Stromal cell of bone marrow (primary cell): ENCODE measurements at regions not wholly inside any gene's neighbourhood (a gene's known extent, or its start where the extent isn't known, plus 50 kb on each side); places are given as distances from the start of the nearest gene placed in this dataset.
"Not testable (repeated sequence)": the region's sequence is repeated elsewhere in the genome, so short reads cannot be mapped to it uniquely, and the experiment has no call there.

Experiments used
- DNase-seq: peaks from one replicate; pipeline ENCODE4 v3.0.0-alpha.2; 2012; ENCODE audit warnings: low read depth

DNA sequence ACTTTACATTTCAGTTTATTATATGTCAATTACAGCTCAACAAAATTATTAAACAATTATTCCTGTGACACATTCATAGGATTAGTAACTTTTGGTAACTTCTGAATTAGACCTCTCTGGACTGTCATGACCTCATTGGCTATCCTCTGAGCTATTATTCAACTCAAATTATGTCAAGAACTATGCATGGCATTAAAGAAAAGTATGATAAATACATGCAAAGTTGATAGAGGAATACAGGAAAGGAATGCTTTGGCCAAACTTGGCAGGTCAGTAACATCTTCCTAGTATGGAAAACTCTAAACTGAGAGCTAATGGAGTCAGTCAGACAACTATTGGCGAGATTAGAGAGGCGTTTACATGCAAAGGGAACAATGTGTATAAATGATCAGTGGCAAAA, 158.4 kb downstream of the DUSP10 start:
- DNase-seq: no peak

DNA sequence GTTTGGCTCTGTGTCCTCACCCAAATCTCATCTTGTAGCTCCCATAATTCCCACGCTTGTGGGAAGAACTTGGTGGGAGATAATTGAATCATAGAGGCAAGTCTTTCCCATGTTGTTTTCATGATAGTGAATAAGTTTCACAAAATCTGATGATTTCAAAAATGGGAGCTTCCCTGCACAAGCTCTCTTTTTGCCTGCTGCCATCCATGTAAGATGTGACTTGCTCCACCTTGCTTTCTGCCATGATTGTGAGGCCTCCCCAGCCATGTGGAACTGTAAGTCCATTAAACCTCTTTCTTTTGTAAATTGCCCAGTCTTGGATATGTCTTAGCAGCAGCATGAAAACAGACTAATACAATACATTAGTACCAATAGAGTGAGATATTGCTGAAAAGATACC, 154.9 kb downstream of the DUSP10 start:
- DNase-seq: not testable (repeated sequence)

DNA sequence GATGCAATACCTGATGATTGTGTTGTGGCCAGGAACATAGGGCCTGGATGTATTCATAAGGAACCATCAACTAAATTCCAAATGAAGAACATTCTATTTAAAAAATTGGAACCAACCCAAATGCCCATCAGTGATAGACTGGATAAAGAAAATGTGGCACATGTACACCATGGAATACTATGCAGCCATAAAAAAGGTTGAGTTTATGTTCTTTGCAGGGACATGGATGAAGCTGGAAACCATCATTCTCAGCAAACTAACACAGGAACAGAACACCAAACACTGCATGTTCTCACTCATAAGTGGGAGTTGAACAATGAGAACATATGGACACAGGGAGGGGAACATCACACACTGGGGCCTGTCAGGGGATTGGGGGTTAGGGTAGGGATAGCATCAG, 150.6 kb downstream of the DUSP10 start:
- DNase-seq: not testable (repeated sequence)

DNA sequence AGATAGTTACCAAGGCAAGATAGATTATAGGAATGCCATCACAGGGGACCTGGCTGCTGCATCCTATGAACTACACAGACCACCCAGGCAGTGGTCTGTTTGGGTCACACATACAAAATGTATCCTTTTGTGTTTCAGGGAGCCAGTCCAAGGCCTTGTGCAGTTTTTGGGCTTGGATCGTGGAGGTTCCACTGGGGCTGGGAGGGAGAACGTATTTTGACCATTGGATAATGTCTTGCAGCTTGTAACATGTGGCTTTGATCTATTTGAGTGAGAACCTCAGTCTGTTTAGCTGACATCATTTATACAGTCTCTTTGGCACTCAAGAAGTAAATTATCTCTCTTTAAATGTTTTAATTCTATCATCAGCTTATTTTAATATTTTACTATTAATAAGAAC, 147.3 kb downstream of the DUSP10 start:
- DNase-seq: no peak

DNA sequence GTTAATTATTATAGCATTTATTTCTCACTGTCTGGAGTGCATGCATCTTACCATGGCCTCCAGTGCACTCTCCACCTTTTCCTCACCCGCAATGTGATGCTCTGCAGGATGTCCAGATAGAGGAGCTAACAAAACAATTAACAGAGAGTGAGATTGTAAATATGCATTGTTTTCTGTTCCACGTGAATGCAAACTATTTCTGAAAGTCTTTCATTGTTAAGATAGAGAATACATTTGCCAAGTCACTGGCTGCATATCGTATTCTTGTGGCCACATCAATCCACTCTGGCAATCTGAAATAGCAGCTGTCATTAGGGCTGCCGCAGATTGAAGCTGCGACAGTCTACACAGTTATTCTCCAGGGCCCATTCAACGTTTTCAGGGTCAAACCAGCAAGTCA, 143.8 kb downstream of the DUSP10 start:
- no peak for DNase-seq

DNA sequence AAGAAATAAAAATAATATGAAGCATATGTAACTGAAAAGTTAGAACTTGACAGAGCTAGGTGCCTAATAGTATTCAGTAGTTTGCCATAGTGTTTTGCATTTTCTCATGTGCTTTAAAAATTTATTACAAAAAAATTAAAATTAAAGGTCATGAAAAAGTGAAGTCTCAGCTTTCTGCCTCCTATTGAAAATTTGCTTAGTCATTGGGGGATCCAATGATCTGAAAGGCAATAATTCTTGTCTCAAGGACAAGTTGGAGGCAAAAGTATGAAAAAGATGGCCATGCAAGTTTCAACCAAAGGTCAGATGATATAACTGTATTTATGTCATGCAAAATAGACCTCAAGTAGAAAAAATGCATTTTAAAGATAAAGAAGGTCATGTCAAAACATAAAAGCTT, 140.7 kb downstream of the DUSP10 start:
- no peak for DNase-seq

DNA sequence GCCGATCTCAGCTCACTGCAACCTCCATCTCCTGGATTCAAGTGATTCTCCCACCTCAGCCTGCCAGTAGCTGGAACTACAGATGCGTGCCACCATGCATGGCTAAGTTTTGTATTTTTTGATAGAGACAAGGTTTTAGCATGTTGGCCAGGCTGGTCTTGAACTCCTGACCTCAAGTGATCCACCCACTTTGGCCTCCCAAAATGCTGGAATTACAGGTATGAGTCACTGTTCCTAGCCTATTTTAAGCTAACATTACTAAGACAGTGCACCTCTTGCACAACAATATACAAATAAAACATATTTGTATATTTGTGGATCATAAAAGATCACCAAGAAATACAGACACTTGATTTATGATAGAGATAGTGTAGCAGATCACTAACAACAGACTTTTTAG, 139.1 kb downstream of the DUSP10 start:
- peak; percentile 21 for DNase-seq

DNA sequence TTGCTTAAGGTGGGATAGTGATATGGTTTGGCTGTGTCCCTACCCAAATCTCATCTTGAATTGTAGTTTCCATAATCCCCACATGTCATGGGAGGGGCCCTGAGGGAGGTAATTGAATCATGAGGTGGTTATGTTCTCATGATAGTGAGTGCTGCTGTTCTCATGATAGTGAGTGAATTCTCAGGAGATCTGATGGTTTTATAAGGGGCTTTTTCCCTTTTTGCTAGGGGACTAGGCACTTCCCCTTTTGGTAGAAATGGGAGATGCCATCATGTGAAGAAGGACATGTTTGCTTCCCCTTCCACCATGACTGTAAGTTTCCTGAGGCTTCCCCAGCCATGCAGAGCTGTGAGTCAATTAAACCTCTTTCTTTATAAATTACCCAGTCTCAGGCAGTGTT, 137.5 kb downstream of the DUSP10 start:
- DNase-seq: not testable (repeated sequence)

DNA sequence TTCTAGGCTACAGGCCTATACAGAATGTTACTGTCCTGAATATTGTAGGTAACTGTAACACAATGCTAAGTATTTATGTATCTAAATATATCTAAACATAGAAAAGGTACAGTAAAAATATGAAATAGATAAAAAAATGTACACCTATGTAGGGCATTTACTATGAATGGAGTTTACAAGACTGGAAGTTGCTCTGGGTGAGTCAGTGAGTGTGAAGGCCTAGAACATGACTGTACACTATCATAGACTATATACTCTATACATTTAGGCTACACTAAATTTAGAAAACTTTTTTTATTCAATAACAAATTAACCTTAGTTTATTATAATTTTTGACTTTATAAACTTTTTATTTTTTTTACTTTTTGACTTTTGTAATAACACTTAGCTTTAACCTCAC, 136.9 kb downstream of the DUSP10 start:
- no peak for DNase-seq

DNA sequence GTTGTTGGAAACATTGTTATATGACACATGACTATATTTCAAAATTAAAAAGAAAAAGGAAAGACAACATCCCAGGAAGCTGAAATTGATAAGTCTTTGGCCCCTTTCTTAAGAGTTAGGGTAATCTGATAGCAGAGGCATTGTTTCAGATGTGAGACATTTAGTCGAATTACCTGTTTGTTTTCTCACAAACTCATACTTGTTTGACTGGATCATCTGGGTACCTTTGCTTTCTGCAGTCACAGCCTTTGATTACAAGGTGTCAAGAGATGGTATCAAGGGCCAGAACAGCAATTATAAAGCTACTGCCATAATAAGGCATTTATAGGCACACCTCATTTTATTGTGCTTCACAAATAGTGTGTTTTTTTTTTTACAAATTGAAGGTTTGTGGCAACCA, 136.3 kb downstream of the DUSP10 start:
- DNase-seq: no peak

DNA sequence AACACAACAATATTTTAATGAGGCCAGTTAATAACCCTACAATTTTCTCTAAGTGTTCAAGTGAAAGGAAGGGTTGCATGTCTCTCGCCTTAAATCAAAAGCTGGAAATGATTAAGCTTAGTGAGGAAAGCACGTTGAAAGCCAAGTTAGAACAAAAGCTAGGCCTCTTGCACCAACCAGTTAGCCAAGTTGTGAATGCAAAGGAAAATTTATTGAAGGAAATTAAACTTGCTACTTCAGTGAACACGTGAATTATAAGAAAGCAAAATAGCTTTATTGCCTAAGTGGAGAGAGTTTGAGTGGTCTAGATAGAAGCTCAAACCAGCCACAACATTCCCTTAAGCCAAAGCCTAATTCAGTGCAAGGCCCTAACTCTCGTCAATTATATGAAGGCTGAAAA, 135.6 kb downstream of the DUSP10 start:
- DNase-seq: no peak

DNA sequence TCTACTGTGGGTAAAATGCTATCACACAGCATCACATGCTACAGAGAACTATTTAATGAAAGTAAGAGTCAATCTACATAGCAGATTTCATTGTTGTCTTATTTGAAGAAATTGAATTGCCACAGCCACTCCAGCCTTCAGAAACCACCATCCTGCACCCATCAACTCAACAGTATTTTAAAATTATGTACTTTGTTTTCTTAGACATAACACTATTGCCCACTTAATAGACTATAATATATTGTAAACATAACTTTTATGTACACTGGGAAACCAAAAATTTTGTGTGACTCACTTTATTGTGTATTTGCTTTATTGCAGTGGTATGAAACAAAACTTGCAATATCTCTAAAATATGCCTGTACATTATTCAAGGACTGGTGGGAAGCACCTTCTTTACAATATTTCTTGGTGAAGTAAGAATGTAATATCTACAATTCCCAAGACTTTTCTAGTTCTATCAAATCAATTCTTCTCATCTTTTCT, 133.0 kb downstream of the DUSP10 start:
- no peak for DNase-seq

DNA sequence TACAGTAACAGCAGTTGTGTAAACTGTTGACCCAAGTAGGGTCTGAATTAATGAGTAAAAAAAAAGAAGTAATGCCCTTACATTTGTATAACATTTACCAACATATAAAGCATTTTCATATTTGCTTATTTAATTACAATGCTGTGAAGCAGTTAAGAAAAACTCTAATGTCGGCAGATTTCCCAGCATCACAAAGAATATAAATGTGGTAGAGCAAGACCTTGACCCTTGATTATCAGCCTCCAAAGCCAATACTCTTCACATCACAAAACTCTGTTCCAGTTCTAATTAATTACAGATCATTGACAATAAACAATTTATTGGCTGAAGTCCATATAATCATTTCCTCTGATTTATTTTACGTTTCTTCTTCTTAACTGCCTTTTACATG, 130.2 kb downstream of the DUSP10 start:
- no peak for DNase-seq

DNA sequence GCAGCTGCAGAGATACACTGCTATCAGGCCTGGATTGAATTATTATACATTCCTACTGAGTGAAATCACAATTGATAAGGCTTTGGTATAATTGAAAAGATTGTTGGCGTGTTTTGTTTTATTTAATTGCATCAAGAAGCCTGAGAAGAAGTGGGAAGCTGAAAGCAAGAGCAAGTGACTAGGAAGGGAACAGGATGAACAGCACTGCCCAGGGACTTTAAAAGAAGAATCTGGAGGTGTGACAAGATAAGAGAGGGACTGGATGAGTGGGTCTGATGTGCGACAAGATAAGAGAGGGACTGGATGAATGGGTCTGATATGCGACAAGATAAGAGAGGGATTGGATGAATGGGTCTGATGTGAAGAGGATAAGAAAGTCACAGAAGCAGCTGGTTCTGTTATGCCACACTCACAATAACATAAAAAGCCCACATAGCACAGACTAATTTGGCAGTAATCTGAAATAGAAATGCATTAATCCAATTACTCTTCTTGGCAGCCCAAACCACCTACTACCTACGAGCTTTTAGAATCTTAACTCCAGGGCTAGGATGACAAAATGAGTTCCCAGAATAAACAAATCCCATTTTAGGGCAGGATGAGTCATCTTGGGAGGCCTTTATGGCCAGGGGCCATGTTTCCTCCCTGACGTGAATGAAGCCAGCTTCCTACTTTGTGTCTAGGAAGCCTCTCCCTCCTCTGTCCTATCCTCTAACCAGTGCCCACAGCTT, 129.7 kb downstream of the DUSP10 start:
- DNase-seq: peak; percentile 87

DNA sequence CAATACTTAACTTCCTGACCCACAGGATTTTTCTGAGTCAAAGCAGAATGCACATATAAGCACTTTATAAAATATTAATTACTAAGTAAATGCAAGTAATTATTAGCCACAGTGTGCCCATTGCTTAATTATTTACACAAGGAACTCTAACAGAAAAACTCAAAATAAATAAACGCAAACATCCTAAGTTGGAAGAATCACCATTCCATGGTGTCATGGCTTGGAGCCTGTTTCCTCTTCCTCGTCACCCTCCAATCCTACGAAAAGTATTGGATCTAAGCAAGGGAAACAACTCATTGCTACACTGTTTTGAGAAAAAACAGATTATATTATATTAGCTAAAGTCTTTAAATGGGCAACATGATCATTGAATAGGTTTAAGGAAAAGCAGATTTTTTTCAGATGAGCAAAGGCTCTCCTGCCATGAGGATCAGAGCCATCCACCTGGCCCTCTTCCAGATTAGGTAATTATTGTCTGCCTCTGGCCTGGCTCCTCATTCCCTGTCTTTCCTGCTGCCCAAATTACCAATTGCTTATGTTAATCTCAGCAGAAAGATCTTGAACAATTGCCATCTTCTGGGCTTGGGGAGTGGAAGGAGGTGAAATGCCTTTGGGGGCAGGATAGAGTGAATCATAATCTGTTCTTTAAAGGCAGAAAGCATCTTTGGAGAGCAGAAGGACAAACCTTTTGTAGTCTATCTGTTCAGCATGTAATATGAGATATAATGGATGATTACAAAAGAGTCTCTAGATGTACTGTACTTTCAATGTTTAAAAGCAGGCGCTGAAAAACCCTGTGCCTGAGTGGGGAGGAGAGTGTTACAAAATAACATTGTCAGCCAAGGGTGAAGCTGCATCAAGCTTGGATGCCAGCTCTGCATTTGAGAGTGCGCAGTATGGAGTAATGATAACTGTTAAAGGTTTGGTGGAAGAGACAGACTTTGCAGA, 121.2 kb downstream of the DUSP10 start:
- DNase-seq: no peak

DNA sequence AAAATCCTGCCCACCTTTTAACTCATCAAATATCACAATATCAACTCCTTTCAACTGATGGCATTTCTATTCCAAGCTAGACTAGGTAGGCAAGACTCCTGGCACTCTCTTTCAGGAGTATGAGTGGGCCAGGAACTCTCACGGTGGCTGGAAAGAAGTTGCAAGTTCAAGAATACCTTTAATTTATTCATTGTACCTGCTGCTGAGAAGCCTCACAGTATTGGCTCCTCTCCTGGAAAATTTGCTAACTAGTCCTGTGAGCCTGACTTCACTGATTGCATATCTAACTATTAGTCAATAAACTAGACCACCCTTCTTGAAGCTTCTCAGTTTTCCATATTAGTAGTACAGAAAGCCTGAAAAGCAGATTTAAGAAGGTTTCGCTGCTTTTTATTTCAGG, 120.2 kb downstream of the DUSP10 start:
- DNase-seq: no peak

DNA sequence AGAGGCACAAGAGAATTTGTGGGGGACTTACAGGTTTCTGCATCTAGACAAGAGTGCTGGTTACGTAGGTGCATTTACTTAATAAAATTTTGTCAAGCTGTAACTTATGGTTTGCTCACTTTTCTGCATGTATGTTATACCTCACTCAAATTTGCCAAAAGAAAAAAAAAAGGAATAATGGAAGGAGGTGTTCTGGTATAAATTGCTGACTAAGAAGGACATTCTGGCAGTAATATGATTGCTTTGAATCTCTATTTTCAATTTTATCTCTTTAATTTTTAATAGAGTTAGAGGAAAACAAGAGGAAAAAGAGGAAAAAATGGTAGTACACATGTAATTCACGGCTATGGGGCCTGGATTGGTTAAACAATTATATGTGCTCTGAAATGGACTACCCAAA, 119.5 kb downstream of the DUSP10 start:
- DNase-seq: no peak

DNA sequence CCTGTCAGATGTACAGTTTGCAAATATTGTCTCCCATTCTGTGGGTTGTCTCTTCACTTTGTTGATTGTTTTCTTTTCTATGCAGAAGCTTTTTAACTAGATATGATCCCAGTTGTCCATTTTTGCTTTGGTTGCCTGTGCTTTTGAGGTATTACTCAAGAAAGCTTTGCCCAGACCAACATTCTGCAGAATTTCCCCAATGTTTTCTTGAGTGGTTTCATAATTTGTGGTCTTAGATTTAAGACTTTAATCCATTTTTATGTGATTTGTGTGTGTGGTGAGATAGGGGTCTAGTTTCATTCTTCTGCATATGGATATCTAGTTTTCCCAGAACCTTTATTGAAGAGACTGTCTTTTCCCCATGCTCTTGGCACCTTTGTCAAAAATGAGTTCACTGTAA, 116.9 kb downstream of the DUSP10 start:
- DNase-seq: no peak

DNA sequence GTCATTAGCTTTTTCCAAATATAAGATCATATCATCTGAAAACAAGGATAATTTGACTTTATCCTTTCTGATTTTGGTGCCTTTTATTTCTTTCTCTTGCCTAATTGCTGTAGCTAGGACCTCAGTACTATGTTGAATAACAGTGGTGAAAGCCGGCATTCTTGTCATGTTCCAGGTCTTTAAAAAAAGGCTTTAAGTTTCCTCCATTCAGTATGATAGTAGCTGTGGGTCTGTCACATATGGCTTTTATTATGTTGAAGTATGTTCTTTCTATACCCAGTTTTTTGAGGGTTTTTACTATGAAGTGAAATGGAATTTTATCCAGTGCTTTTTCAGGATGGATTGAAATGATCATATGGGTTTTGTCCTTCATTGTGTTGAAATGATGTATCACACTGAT, 115.8 kb downstream of the DUSP10 start:
- no peak for DNase-seq

DNA sequence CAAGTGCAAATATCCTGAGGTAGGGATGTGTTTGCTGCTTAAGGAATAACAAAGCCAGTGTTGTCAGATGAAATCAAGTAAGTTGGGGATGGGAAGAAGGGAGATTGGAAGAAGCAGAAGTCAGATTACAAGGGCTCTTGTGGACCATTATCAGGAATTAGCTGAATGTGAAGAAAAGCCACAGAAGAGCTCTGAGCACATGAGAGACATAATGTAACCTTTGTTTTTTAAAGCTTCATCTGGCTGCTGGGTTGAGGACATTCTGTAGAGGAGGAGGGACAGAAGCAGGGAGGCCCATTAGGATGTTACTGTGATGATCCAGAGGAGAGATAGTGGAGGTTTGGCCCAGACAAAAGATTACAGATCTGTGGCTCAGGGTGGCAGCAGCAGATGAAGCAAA, 111.7 kb downstream of the DUSP10 start:
- DNase-seq: no peak

DNA sequence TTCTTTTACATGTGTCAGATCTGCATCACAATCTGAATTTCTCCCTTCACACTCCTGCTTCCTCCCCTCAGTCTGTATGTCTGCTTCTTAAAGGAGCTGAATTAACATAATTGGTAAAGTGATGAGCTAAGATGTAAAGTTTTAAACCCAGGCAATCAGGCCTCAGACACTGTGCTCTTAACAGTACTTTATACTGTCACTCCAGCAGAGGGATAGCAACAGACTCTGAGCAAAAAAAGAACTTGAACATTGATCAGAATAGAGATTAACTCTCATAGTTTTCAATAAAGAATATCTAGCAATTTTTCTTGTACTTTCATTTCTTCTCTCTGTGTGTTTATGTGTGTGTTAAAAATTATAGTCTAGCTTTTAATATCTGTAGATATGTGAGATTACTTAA, 110.3 kb downstream of the DUSP10 start:
- no peak for DNase-seq

DNA sequence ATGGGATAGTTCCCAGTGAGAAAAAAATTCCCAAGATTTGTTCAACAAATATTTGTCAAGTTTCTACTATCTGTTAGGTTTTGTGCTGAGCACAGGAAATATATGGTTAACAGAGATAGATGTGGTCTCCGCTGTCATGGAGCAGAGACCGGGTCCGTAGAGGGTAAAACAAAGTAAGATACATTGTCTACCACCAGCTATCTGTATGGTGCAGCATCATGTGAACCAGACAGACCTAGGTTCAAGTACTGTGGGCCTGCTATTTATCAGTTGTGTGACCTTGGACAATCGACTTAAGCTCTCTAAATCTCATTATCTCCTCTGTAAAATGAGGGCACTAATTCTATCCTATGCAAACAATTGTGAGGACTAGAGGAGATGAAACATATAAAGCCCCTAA, 109.8 kb downstream of the DUSP10 start:
- no peak for DNase-seq

DNA sequence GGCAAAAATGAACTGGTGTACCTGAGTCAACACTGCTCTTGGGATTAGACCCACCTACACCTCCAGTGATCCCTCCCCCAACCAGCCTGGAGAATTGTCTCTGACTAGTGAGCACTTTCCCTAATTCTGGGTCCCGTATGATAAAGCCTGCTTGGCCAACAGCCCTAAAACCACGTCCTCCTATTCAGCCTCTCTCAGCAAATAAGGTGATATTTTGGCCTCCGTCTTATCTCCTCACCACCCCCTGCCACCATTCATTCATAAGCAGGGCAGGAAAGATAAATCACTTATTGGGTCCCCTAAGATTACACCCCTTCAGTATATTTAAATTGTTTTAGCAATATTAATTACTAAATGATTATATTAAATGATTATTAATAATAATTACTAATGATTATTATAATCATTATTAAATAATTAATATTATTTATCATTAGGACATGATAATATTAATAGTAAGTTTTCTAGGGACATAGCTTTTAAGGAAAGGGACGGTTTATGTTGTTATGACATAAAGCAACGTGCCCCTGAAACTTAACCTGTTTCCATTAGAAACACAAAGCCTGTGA, 108.0 kb downstream of the DUSP10 start:
- DNase-seq: no peak
